IMR-90 (cell line): ENCODE measurements at regions not wholly inside any gene's neighbourhood (a gene's known extent, or its start where the extent isn't known, plus 50 kb on each side); places are given as distances from the start of the nearest gene placed in this dataset.

ENCODE experiments used
- ATAC-seq: fragments of 200-7000 bp; cut with Tn5 transposase; 2 replicates; pipeline ENCODE4 v1.9.1; 2020; ENCODE audit warnings: low read depth, mild to moderate bottlenecking, moderate library complexity
- BruUV-seq: library from RNA; stranded (reverse); fragments of 400-500 nt; replicated peaks from 2 replicates; lab custom pipeline; 2021; lab: Mats Ljungman, UMichigan
- CTCF ChIA-PET: fragments of 300-600 bp; formaldehyde crosslinking; extraction: SDS; loops from one replicate; lab custom pipeline; 2021; ENCODE audit warnings: antibody characterized with exemption; lab: Yijun Ruan, JAX
- POLR2A ChIA-PET: fragments of 300-600 bp; sonication (Branson Sonifier 250); formaldehyde crosslinking; loops from one replicate; lab custom pipeline; 2022; ENCODE audit warnings: antibody characterized with exemption; ENCODE audit not compliant: unreplicated experiment; lab: Charles Lee
- DNase-seq: peaks from one replicate; pipeline ENCODE4 v3.0.0; 2013
- H2AFZ ChIP-seq: replicated peaks from 2 replicates; pipeline ENCODE3; 2013; ENCODE audit warnings: low read length, mild to moderate bottlenecking; ENCODE audit not compliant: poor library complexity
- H2AK5ac ChIP-seq: 2 replicates; pipeline ENCODE4 v1.6.1; 2013; ENCODE audit warnings: low read depth, low read length, inconsistent platforms
- H2AK9ac ChIP-seq: replicated peaks from 2 replicates; pipeline ENCODE3; 2013; ENCODE audit warnings: mild to moderate bottlenecking, low read depth, low read length, moderate library complexity; ENCODE audit not compliant: poor library complexity
- H2BK120ac ChIP-seq: 2 replicates; pipeline ENCODE4 v1.6.1; 2013; ENCODE audit warnings: low read depth, low read length, inconsistent platforms
- H2BK15ac ChIP-seq: 3 replicates; pipeline ENCODE4 v1.6.1; 2013; ENCODE audit warnings: low read depth, low read length, inconsistent platforms
- H2BK20ac ChIP-seq: 2 replicates; pipeline ENCODE4 v1.6.1; 2013; ENCODE audit warnings: low read depth, mild to moderate bottlenecking, inconsistent platforms, low read length, moderate library complexity
- H2BK5ac ChIP-seq: 2 replicates; pipeline ENCODE4 v1.6.1; 2013; ENCODE audit warnings: mild to moderate bottlenecking, low read depth, low read length, inconsistent platforms; ENCODE audit not compliant: poor library complexity, severe bottlenecking
- H3K14ac ChIP-seq: replicated peaks from 2 replicates; pipeline ENCODE4 v1.6.1; 2013; ENCODE audit warnings: low read depth, low read length, inconsistent platforms
- H3K18ac ChIP-seq: 2 replicates; pipeline ENCODE4 v1.6.1; 2013; ENCODE audit warnings: low read depth, low read length, control low read depth
- H3K23ac ChIP-seq: 2 replicates; pipeline ENCODE4 v1.6.1; 2013; ENCODE audit warnings: low read depth, low read length, inconsistent platforms
- H3K27ac ChIP-seq: 2 replicates; pipeline ENCODE4 v1.5.1; 2013; ENCODE audit warnings: mild to moderate bottlenecking, control low read depth, low read length; ENCODE audit not compliant: insufficient read depth
- H3K27me3 ChIP-seq: 2 replicates; pipeline ENCODE4 v1.6.1; 2013; ENCODE audit warnings: low read length; ENCODE audit not compliant: control insufficient read depth, insufficient read depth
- H3K36me3 ChIP-seq: 2 replicates; pipeline ENCODE4 v1.6.1; 2013; ENCODE audit warnings: low read length, mixed read lengths; ENCODE audit not compliant: control insufficient read depth, insufficient read depth
- H3K4ac ChIP-seq: 2 replicates; pipeline ENCODE4 v1.6.1; 2013; ENCODE audit warnings: low read depth, low read length, inconsistent platforms
- H3K4me1 ChIP-seq: 2 replicates; pipeline ENCODE4 v1.6.1; 2013; ENCODE audit warnings: low read length, mixed read lengths; ENCODE audit not compliant: control insufficient read depth, insufficient read depth
- H3K4me2 ChIP-seq: 2 replicates; pipeline ENCODE4 v1.6.1; 2013; ENCODE audit warnings: low read depth, mild to moderate bottlenecking, control low read depth, low read length, moderate library complexity
- H3K4me3 ChIP-seq: 2 replicates; pipeline ENCODE4 v1.5.1; 2013; ENCODE audit warnings: low read depth, mild to moderate bottlenecking, control low read depth, low read length, moderate library complexity; ENCODE audit not compliant: insufficient read depth
- H3K56ac ChIP-seq: 2 replicates; pipeline ENCODE4 v1.6.1; 2013; ENCODE audit warnings: low read length, inconsistent platforms; ENCODE audit not compliant: insufficient read depth; ENCODE audit errors: extremely low read depth
- H3K79me1 ChIP-seq, 2 experiments: 2 replicates each; pipeline ENCODE4 v1.6.1; 2013; ENCODE audit warnings: low read length in 2 of 2, inconsistent platforms in 1 of 2, low read depth in 1 of 2
- H3K9ac ChIP-seq: 2 replicates; pipeline ENCODE4 v1.6.1; 2013; ENCODE audit warnings: low read depth, low read length, control low read depth
- H3K9me1 ChIP-seq: 2 replicates; pipeline ENCODE4 v1.6.1; 2013; ENCODE audit warnings: low read length, inconsistent platforms; ENCODE audit not compliant: insufficient read depth
- H3K9me3 ChIP-seq: 2 replicates; pipeline ENCODE4 v1.6.1; 2013; ENCODE audit warnings: low read length; ENCODE audit not compliant: control insufficient read depth, insufficient read depth
- H4K20me1 ChIP-seq: 2 replicates; pipeline ENCODE4 v1.6.1; 2013; ENCODE audit warnings: low read length, inconsistent platforms; ENCODE audit not compliant: insufficient read depth
- H4K5ac ChIP-seq: 2 replicates; pipeline ENCODE4 v1.6.1; 2013; ENCODE audit warnings: mild to moderate bottlenecking, low read depth, low read length, control low read depth
- H4K8ac ChIP-seq, 2 experiments: 2 replicates each; pipeline ENCODE4 v1.6.1; 2013; ENCODE audit warnings: low read depth in 2 of 2, low read length in 2 of 2, control low read depth in 1 of 2, inconsistent platforms in 1 of 2
- H4K91ac ChIP-seq: 2 replicates; pipeline ENCODE4 v1.6.1; 2013; ENCODE audit warnings: low read depth, low read length, inconsistent platforms; ENCODE audit not compliant: insufficient read depth
- BHLHE40 ChIP-seq: fragments of 150-350 bp; IDR thresholded peaks from 2 replicates; pipeline ENCODE4 v1.6.1; 2016; ENCODE audit warnings: mild to moderate bottlenecking, low read depth, low read length
- CHD1 ChIP-seq: IDR thresholded peaks from 2 replicates; pipeline ENCODE4 v1.6.1; 2012; ENCODE audit warnings: low read depth, low read length, improper control_type of control experiment
- ELK1 ChIP-seq: fragments of 150-350 bp; IDR thresholded peaks from 2 replicates; pipeline ENCODE4 v1.6.1; 2016; ENCODE audit warnings: low read depth, mild to moderate bottlenecking, low read length, moderate library complexity, borderline replicate concordance
- NFE2L2 ChIP-seq: fragments of 150-350 bp; IDR thresholded peaks from 2 replicates; pipeline ENCODE4 v1.6.1; 2016; ENCODE audit warnings: low read depth, mild to moderate bottlenecking, low read length
- RAD21 ChIP-seq: IDR thresholded peaks from 2 replicates; pipeline ENCODE4 v1.6.1; 2012; ENCODE audit warnings: low read length, improper control_type of control experiment
- SMC3 ChIP-seq: fragments of 150-350 bp; IDR thresholded peaks from 2 replicates; pipeline ENCODE4 v1.6.1; 2016; ENCODE audit warnings: low read depth, mild to moderate bottlenecking, antibody characterized with exemption, low read length, moderate library complexity
- WGBS, 2 experiments: methylation state at CpG; one replicate each; pipeline versions ENCODE4 v1.1.5 to v1.1.7; 2013; ENCODE audit warnings: missing lambda C conversion rate in 2 of 2; ENCODE audit not compliant: insufficient read length in 1 of 2; ENCODE audit errors: extremely low coverage in 2 of 2; 5-methylcytosine and 5-hydroxymethylcytosine counted together
- dilution Hi-C: fragments of 300-500 bp; cut with HindIII; formaldehyde crosslinking; loops from one replicate; pipeline ENCODE4 v1.14.3; 2018; ENCODE audit warnings: low sequenced_read_pairs; ENCODE audit not compliant: unreplicated experiment
- in situ Hi-C: fragments of 300-500 bp; cut with MboI; formaldehyde crosslinking; loops from 3 replicates; pipeline ENCODE4 v1.14.3; 2019; ENCODE audit warnings: low sequenced_read_pairs, inconsistent platforms, mixed read lengths
- intact Hi-C: fragments of 100-400 bp; cut with micrococcal nuclease; formaldehyde crosslinking; loops from 2 replicates; pipeline ENCODE4 v1.10.0; 2022

DNA sequence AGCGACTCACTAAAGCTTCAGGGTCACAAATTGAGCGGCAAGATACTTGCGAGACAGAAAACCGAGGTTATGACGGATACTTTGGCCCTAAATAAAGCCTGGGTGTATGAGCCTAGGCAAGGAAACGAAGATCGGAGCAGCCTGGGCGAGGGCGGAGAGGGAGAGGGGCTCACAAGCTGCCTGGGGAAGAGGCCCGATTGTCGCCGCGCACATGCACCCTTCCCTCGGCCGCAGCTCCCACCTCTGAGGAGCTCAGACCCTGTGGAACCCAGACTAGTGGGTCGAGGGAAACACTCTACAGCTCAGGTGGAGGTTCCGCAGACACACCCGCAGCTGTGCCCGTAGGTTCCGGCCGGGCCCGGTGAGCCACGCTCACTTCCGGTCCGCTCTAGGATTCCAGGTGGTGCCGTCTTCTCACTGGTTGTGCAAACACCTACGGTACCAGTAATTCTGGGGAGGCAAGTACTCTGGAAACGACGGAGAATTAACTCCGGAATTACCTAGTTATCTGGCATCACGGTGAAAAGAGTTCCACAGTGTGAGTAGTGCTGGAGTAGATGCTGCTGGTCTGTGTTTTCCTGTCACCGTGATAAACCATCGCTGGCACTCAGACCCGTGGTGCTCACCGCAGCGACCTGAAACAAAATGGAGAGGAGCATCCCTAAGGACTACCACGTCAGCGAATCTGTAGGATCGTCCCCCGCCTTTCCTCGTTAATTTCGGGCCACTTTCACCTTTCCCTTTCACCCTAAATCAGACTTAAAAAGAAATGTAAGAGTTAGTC lies 61.5 kb downstream of the GPX5 start (continued):
- no peak for TF ChIP-seq NFE2L2

DNA sequence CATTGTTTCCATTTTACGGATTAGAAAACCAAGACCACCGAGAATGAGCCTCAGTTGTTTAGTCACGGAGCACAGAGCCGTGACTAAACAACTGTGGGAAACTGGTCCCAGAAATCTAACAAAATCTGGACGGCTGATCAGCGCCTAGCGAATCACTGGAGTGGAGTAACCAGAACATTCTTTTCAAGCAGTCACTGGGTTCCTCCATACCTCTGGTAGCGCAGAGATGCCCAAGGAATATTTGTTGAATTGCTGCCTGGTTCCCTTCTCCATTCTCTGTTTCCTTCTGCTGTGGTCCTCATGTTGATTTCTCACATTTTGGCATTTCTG lies 62.0 kb downstream of the GPX5 start:
- Histone ChIP-seq H4K5ac (no peak overlapping the region), H3K36me3 (no peaks in the 10 kb centered on the region), H3K79me1 (no peaks in the 10 kb centered on the region), H2AFZ (no peak overlapping the region), H2BK5ac (no peak overlapping the region), H3K9ac (no peak overlapping the region), H3K9me1 (no peaks in the 10 kb centered on the region), H3K14ac (no peak overlapping the region), H3K4me3 (peak overlapping the region; percentile 40), H3K56ac (no peak overlapping the region), H3K18ac (no peak overlapping the region), H4K8ac (no peak overlapping the region), H3K9me3 (no peaks in the 10 kb centered on the region), H3K27me3 (peaks cover 2% of the 10 kb centered on the region; the same call in 1 of the 2 replicates), H3K4me2 (peak overlapping the region; percentile 65; the same call in 1 of the 2 replicates), H3K23ac (no peak overlapping the region), H2AK5ac (no peak overlapping the region), H2BK20ac (no peak overlapping the region), H4K91ac (no peak overlapping the region), H2BK120ac (no peak overlapping the region), H2AK9ac (no peak overlapping the region), H4K20me1 (no peaks in the 10 kb centered on the region), H2BK15ac (no peak overlapping the region), H3K4me1 (no peaks in the 10 kb centered on the region), H3K27ac (no peak overlapping the region), H3K4ac (no peak overlapping the region)
- ATAC-seq (no peak), DNase-seq (no peak)
- TF ChIP-seq CHD1 (no peak), BHLHE40 (no peak), RAD21 (no peak), SMC3 (no peak), ELK1 (no peak)
- intact Hi-C loops (loop anchor here (2.0 to 10.0 kb wide), 4 partner anchors 45 to 183 kb away; no protein-coding TSS in a partner anchor), dilution Hi-C loops (no loop called here), in situ Hi-C loops (no loop called here)
- no CpG with 5 or more reads among the region's 8 CpGs for WGBS, 2 experiments
- no TSS peak for BruUV-seq
- ChIA-PET CTCF (no interaction called here), POLR2A (no interaction called here)
